ENCODE measurements at regions not wholly inside any gene's neighbourhood (a gene's known extent, or its start where the extent isn't known, plus 50 kb on each side); places are given as distances from the start of the nearest gene placed in this dataset.

- peaks cover 29% of the 10 kb centered on the region for H3K4me1 Mint-ChIP-seq (ENCODE audit: unreplicated experiment)
- H3K27me3 Mint-ChIP-seq: peaks cover 3% of the 10 kb centered on the region
- H3K27ac Mint-ChIP-seq: no peak overlapping the region
- no peaks in the 10 kb centered on the region for H3K9me3 Mint-ChIP-seq
- H3K4me3 Mint-ChIP-seq: no peak overlapping the region
- no peaks in the 10 kb centered on the region for H3K36me3 Mint-ChIP-seq
- no peak for DNase-seq (ENCODE audit: extremely low spot score, unreplicated experiment)
- TF ChIP-seq, protein P1, sequence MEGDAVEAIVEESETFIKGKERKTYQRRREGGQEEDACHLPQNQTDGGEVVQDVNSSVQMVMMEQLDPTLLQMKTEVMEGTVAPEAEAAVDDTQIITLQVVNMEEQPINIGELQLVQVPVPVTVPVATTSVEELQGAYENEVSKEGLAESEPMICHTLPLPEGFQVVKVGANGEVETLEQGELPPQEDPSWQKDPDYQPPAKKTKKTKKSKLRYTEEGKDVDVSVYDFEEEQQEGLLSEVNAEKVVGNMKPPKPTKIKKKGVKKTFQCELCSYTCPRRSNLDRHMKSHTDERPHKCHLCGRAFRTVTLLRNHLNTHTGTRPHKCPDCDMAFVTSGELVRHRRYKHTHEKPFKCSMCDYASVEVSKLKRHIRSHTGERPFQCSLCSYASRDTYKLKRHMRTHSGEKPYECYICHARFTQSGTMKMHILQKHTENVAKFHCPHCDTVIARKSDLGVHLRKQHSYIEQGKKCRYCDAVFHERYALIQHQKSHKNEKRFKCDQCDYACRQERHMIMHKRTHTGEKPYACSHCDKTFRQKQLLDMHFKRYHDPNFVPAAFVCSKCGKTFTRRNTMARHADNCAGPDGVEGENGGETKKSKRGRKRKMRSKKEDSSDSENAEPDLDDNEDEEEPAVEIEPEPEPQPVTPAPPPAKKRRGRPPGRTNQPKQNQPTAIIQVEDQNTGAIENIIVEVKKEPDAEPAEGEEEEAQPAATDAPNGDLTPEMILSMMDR (conservative IDR thresholded peaks at IDR 0.05): no peak
Observed at GRCh38 chr4:123893011-123893981, 496.7 kb downstream of the SPRY1 start.

DNA sequence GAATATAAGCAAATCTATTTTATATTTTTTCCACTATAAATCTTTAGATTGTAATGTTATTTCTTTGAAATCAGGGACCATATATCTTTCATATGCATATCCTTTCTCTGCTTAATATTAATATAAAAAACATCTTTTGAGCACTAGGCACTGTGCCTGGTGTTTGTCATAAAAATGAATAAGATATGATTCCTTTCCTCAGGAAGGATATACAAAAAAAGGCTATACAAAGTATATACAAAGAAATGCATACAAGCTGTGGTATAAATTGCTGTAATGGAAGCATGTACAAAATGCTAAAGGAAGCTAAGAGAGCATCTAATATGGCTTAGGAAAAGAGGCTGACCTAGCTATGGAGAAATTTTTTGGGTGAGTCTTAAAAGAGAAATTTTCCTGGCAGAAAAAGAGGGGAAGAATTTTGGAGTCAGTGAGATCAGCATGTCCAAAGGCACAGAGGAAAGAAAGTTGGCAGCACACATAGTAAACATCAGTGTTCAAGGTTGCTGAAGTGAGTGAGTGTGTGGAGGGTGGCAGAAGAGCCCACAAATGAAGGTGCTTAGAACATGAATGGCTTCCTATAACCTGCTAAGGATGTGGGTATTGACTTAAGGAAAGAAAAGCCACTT, 500.0 kb downstream of the SPRY1 start:
- no peak for DNase-seq (ENCODE audit: extremely low spot score, unreplicated experiment)
- H3K4me3 Mint-ChIP-seq: no peak overlapping the region
- no peaks in the 10 kb centered on the region for H3K36me3 Mint-ChIP-seq
- H3K9me3 Mint-ChIP-seq: no peaks in the 10 kb centered on the region
- H3K27ac Mint-ChIP-seq: no peak overlapping the region
- TF ChIP-seq, protein P1 (conservative IDR thresholded peaks at IDR 0.05): no peak
- peaks cover 19% of the 10 kb centered on the region for H3K4me1 Mint-ChIP-seq (ENCODE audit: unreplicated experiment)
- H3K27me3 Mint-ChIP-seq: peaks cover 3% of the 10 kb centered on the region

GRCh38 chr4:123898946-123899666, 502.5 kb downstream of the SPRY1 start:
- H3K36me3 Mint-ChIP-seq: no peaks in the 10 kb centered on the region

DNA sequence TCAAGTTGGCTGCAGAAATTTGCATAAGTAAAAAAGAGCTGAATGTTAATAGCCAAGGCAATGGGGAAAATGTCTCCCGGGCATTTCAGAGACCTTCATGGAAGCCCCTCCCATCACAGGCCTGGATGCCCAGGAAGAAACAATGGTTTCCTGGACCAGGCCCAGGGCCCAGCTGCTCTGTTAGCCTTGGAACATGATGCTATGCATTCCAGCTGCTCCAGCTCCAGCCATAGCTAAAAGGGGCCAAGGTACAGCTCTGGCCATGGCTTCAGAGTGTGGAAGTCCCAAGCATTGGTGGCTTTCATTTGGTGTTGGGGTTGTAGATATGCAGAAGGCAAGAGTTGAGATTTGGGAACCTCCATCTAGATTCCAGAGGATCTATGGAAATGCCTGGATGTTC, 508.3 kb downstream of the SPRY1 start:
- H3K27me3 Mint-ChIP-seq: no peaks in the 10 kb centered on the region
- TF ChIP-seq, protein P1 (conservative IDR thresholded peaks at IDR 0.05): no peak
- H3K36me3 Mint-ChIP-seq: no peaks in the 10 kb centered on the region
- no peaks in the 10 kb centered on the region for H3K4me1 Mint-ChIP-seq (ENCODE audit: unreplicated experiment)
- peaks cover 6% of the 10 kb centered on the region for H3K9me3 Mint-ChIP-seq
- no peak overlapping the region for H3K27ac Mint-ChIP-seq
- no peak for DNase-seq (ENCODE audit: extremely low spot score, unreplicated experiment)
- H3K4me3 Mint-ChIP-seq: no peak overlapping the region

More at GRCh38 chr4:123898946-123899666, 502.5 kb downstream of the SPRY1 start:
- Mint-ChIP-seq H3K4me3 (no peak overlapping the region), H3K4me1 (ENCODE audit: unreplicated experiment) (no peaks in the 10 kb centered on the region), H3K27me3 (no peaks in the 10 kb centered on the region), H3K27ac (no peak overlapping the region), H3K9me3 (no peaks in the 10 kb centered on the region)
- TF ChIP-seq, protein P1 (conservative IDR thresholded peaks at IDR 0.05): no peak
- DNase-seq (ENCODE audit: extremely low spot score, unreplicated experiment): no peak

DNA sequence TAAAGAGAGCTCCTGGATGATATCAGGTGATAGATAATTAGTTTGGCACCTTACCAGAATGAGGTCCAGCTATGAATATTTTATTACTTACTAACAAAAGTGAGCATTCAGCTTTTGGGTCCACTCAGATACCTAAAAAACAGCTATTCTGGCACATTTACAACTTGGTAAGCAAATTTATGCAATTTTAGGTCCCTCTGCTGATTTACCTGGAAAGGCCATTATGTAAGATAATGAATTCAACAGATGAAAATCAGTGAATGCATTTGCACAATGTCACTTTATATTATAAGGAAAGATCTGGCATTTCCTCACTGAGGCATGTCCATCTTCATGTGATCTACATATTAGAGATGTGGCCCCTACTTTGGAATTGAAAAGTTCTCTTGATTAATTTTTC, 517.0 kb downstream of the SPRY1 start:
- Mint-ChIP-seq H3K4me3 (no peak overlapping the region), H3K27ac (no peak overlapping the region), H3K4me1 (ENCODE audit: unreplicated experiment) (no peaks in the 10 kb centered on the region), H3K36me3 (no peaks in the 10 kb centered on the region), H3K27me3 (no peaks in the 10 kb centered on the region), H3K9me3 (no peaks in the 10 kb centered on the region)
- DNase-seq (ENCODE audit: extremely low spot score, unreplicated experiment): no peak
- TF ChIP-seq, protein P1 (conservative IDR thresholded peaks at IDR 0.05): no peak
